ENCODE measurements at regions not wholly inside any gene's neighbourhood (a gene's known extent, or its start where the extent isn't known, plus 50 kb on each side); places are given as distances from the start of the nearest gene placed in this dataset.

GRCh38 chr3:187957582-187957981 lies 196.4 kb upstream of the LPP start:
- TF ChIP-seq POLR2A (IDR thresholded peaks at IDR 0.05) (no peak), CTCF (IDR thresholded peaks at IDR 0.05) (no peak)

Measured in uterus (tissue), 2 donors.